ENCODE measurements at regions not wholly inside any gene's neighbourhood (a gene's known extent, or its start where the extent isn't known, plus 50 kb on each side); places are given as distances from the start of the nearest gene placed in this dataset.

DNA sequence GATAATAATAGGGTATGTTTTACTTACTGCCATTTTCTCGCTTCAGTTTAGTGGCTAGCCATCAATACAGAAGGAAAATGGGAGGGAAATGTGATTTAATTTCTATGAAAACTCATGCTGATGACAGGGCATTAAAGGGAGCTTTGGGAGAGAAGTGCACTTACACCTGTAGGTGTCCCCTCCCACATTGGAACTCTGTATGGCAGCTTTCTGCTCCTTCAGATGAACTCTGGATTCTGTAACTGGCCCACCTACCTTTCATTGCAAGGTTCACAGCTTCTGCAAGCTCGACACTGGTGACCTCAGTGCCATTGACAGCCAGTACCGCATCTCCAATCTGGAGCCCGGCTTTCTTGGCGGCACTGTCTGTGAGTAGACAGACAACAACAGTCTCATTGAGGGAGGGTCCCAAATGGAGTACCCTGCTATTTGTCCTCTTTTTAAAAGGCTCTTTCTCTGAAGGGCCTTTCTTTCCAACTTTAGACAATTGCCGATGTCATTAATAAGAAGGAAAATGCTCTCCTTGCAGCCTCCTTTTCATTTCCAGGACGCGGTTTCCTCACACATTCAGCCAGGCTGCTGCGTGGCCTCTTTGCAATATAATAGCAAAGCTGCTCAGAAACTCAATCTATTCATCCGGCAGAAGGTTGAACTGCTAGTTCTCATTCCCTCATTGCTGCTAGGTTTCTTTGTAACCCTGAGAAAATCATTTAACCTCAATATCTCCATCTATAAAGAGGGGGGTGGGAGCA is 63.6 kb downstream of the NUDT12 start:
- no peak for DNase-seq

- DNase-seq: no peak
These were observed 64.4 kb downstream of the NUDT12 start for GRCh38 chr5:103498211-103498610.

DNA sequence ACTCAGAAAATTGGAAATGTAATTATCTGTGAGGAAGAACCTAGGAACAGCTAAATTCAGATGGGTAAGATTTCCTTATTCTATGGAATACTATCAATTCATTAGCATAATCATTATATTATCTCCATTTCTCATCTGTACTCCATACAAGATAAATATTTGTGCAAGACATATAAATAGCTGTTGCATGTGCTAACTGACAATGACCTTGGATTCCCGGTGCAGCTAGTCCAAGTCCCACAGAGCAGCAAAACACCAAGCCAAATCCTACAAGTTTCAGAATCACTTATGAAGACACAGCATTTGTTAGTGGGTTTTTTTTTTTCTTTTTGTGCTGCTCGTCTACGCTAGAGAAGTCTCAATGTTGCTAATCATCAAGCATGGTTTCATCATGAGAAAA is 64.8 kb downstream of the NUDT12 start:
- no peak for DNase-seq

DNA sequence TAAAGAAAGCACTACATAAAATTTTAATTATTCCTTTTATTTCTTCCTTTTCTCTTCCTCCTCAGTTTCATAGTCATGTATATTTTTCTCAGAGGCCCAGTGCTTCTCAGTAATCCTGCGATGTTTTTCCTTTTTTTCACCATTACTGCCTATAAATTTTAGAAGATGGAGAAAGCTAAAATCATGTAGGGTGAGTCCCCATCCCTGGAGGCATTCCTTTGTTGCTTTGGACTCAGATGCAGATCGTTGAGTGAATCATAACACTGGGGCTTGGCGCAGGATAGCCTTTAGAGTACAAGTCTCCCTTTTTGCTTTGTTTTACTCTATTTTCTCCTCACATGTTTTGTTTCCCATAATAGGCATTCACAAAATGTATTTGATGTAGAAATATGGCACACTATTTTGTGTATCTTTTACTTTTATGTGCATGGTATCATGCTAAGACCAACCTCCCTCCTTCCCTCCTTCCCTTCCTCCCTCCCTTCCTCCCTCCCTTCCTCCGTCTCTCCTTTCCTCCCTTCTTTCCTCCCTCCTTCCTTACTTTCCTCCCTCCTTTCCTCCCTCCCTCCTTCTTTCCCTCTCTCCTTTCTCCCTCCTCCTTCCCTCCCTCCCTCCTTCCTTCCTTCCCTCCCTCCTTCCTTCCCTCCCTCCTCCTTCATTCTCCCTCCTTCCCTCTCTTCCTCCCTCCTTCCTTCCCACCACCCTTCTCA is 72.4 kb downstream of the NUDT12 start:
- no peak for DNase-seq

DNA sequence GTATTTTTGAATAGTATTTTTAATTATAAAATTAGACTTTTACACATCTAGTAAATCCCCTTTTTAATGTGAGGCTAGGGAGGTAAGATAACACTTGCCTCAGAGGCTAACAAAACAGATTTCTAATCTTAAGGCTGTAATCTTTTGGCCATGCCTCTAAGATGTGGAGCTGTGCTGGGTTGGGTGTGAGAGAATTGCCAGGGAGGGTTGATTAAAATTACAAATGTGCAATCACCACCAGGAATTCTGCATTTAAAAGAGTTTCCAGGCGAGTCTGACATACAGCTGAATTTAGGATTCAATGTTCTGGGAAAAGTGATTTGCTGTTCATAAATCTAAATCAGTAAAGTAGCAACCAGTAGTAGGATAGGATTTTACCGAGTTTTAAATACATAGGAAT is 73.3 kb downstream of the NUDT12 start:
- no peak for DNase-seq

DNA sequence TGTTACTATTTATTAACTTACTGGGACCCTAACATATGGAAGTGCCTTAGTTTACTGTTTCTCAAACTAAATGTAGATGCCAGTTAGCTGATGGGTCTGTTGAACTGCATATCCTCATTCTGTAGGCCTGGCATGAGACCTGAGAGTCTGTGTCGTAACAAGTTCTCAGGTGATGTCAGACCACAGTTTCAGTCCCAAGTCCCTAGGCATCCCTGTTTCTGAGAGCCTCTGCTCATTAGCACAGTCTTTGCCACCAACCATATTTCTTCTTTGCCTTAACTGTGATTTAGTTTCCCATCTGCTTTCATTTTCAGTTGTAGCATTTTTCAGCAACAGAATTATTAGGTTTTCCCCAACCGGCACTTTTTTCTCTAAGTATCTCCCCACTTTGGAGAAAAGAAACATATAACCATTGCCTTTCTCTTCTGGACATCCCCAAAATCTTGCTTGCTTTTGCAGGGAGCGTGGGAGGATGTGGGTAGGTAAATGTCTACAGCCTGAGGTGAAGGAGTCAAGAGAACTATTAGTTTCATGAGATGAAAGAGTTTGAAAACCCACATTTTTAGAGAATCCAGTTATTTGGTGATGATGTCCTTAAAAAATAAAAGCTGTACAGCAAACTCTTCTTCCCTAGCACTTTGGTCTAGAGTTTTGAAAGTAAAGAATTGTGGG is 74.6 kb downstream of the NUDT12 start:
- DNase-seq: no peak

- DNase-seq: peak in 1 of 2 experiments; percentile 33
These were observed 75.4 kb downstream of the NUDT12 start for GRCh38 chr5:103487218-103487617.

DNA sequence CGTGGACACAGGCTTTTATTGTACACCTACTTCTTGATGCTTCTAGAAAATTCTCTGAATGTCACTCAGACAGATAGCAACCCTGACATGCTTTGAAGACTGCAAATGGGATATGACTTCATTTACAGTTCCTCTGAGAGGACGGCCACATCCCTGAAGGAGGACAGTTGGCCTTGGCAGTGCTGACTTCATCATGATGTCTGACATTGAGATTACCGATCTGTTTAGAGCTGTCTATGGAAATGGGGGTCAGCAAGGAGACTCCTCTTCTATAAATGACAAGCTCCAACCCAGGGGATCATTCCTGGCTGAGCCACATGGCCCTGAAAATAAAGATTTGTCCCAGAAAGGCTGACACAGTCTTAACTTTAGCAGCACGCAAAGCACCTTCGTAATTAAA is 75.8 kb downstream of the NUDT12 start:
- no peak for DNase-seq

- no peak for DNase-seq
These were observed 82.3 kb downstream of the NUDT12 start for GRCh38 chr5:103480246-103480645.

- no peak for DNase-seq
These were observed 84.9 kb downstream of the NUDT12 start for GRCh38 chr5:103477678-103478077.

GRCh38 chr5:103476811-103477210 is 85.8 kb downstream of the NUDT12 start:
- DNase-seq: no peak

DNA sequence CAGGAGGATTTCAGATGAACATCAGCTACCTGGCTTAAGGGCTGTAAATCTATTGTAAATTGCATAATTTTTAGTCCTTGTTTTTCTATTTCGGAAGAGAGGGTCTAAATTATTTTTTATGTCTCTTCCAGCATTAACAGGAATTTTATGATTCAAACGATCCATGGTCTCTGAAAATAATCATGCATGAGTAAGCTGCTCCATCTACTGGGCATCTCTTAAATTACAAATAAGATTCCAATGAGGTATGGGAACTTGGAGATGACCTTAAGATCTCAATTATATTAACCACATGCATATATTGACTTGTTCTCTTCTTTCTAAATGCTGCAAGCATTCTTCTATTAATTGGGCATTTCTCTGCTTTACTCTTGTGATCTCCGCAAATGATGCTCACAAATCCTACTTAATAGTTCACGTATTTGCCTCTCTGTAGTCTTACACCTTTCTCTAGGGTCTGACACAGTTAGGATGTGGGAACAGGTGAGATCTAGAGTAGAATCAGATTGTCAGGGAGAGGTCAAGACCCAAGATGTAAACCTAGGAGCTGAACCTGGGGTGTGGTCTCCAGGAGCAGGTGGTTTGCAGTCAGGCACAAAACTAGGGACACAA is 86.9 kb downstream of the NUDT12 start:
- peak in 1 of 2 experiments; percentile 58 for DNase-seq

DNA sequence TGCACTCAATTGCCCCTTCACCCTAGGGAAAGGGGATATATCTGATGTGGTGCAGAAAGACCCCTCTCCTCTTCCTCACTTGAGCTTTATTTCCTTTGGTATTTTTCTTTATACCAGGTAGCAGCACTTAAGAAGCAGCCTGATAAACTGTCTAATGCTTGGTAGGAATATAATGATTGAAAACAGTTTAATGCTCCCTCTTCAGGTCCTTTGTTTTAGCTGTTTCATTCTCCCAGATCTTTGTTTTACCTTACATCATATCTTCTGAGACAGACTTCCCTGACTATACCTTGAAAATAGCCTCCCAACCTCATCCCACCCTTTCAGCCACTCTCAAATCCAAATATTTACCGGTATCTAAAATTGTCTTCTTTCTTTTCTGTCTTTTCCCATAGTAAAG is 87.9 kb downstream of the NUDT12 start:
- DNase-seq: no peak

GRCh38 chr5:103473725-103474124 is 88.9 kb downstream of the NUDT12 start:
- no peak for DNase-seq

GRCh38 chr5:103472830-103473229 is 89.8 kb downstream of the NUDT12 start:
- no peak for DNase-seq

DNA sequence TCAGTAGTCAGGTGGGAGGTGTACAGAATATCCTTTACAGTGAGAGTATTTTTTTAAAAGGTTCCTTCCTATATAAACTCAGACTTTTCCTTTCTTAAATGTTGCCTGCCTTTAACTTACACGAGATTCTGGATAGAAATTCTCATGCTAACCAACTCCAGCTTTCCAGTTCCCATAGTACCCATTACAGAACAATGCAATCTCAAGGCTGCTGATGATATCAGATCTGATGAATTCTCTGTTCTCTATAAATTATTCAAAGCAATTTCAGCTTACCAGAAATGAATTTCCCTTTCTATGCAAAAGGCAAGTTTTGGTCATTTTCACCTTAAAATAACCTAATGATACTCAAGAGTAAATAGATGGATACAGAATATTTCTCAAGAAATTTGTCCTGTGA is 90.3 kb downstream of the NUDT12 start:
- no peak for DNase-seq

- no peak for DNase-seq
These were observed 93.1 kb downstream of the NUDT12 start for GRCh38 chr5:103469288-103470040.

- no peak for DNase-seq
These were observed 94.8 kb downstream of the NUDT12 start for GRCh38 chr5:103467831-103468230.

GRCh38 chr5:103466495-103466894 is 96.1 kb downstream of the NUDT12 start:
- DNase-seq: no peak

- DNase-seq: no peak
These were observed 96.7 kb downstream of the NUDT12 start for GRCh38 chr5:103465891-103466290.

DNA sequence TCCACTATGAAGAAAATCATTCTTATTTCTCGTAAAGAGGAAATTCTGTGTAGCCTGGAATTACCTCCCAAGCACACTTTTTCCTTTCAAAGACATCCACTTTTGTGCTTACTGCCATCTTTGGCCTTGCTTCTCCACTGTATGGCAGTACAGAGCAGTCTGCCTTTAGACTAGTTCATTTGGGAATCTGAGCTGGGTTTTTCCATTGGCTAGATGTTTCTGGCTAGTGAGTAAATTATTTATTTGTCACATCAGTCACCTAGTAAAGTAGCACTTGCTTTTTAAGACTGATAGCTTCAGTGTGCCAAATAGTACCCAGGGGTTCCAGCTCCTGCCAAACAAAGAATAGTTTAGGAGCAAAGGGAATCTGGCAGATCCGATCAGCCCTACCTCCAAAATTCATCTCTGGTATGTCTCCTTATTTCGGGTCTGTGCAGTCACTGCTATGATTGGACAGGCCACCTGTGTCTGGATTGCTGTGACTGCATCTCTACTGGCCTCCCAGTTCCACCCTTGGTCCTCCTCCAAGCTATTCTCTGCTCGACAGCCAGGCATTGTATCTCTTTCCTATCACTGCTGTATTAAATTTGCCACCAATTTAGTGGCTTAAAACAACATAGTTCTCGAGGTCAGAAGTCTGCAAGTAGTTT is 97.6 kb downstream of the NUDT12 start:
- no peak for DNase-seq

GRCh38 chr5:103463261-103463660 is 99.3 kb downstream of the NUDT12 start:
- DNase-seq: no peak
